HL-60 (cell line): ENCODE measurements at regions not wholly inside any gene's neighbourhood (a gene's known extent, or its start where the extent isn't known, plus 50 kb on each side); places are given as distances from the start of the nearest gene placed in this dataset.

Experiments used
- DNase-seq, 2 experiments: peaks; one replicate each; pipeline ENCODE4 v3.0.0-alpha.2; 2010 to 2020; ENCODE audit warnings: low read depth in 1 of 2, low spot score in 1 of 2
- H3K27ac ChIP-seq: fragments of 250-450 bp; sonication (Bioruptor Pico); replicated peaks from 2 replicates; pipeline ENCODE4 v1.5.1; 2020; ENCODE audit warnings: mild to moderate bottlenecking, moderate library complexity
- H3K27me3 ChIP-seq: fragments of 250-450 bp; sonication (Bioruptor Pico); 2 replicates; pipeline ENCODE4 v1.5.1; 2021; ENCODE audit warnings: mild to moderate bottlenecking, moderate library complexity; ENCODE audit not compliant: insufficient read depth, poor library complexity, severe bottlenecking
- H3K4me3 ChIP-seq: replicated peaks from 2 replicates; pipeline ENCODE4 v1.5.1; 2011; ENCODE audit warnings: mild to moderate bottlenecking, control low read depth, low read length; ENCODE audit not compliant: insufficient read depth
- CTCF ChIP-seq: IDR thresholded peaks from one replicate; pipeline ENCODE4 v1.5.1; 2011; ENCODE audit warnings: low read length, control low read depth, inconsistent platforms; ENCODE audit not compliant: insufficient read depth
- GABPA ChIP-seq: IDR thresholded peaks from 2 replicates; pipeline ENCODE4 v1.6.1; 2012; ENCODE audit warnings: low read depth
- POLR2AphosphoS5 ChIP-seq: IDR thresholded peaks from 2 replicates; pipeline ENCODE4 v1.6.1; 2012; ENCODE audit warnings: low read depth
- SPI1 ChIP-seq: IDR thresholded peaks from 2 replicates; pipeline ENCODE4 v1.6.1; 2012; ENCODE audit warnings: low read depth, mild to moderate bottlenecking, borderline replicate concordance
- TF ChIP-seq, protein P1 (sequence below): IDR thresholded peaks from 2 replicates; pipeline ENCODE4 v1.6.1; 2012; ENCODE audit warnings: low read depth; ENCODE audit not compliant: insufficient replicate concordance

GRCh38 chr10:60660625-60661024 lies 117.7 kb upstream of the CDK1 start:
- no peak for TF ChIP-seq SPI1
- TF ChIP-seq GABPA, result no peak
- no peak for TF ChIP-seq CTCF
- no peak for TF ChIP-seq POLR2AphosphoS5
- TF ChIP-seq, protein P1, sequence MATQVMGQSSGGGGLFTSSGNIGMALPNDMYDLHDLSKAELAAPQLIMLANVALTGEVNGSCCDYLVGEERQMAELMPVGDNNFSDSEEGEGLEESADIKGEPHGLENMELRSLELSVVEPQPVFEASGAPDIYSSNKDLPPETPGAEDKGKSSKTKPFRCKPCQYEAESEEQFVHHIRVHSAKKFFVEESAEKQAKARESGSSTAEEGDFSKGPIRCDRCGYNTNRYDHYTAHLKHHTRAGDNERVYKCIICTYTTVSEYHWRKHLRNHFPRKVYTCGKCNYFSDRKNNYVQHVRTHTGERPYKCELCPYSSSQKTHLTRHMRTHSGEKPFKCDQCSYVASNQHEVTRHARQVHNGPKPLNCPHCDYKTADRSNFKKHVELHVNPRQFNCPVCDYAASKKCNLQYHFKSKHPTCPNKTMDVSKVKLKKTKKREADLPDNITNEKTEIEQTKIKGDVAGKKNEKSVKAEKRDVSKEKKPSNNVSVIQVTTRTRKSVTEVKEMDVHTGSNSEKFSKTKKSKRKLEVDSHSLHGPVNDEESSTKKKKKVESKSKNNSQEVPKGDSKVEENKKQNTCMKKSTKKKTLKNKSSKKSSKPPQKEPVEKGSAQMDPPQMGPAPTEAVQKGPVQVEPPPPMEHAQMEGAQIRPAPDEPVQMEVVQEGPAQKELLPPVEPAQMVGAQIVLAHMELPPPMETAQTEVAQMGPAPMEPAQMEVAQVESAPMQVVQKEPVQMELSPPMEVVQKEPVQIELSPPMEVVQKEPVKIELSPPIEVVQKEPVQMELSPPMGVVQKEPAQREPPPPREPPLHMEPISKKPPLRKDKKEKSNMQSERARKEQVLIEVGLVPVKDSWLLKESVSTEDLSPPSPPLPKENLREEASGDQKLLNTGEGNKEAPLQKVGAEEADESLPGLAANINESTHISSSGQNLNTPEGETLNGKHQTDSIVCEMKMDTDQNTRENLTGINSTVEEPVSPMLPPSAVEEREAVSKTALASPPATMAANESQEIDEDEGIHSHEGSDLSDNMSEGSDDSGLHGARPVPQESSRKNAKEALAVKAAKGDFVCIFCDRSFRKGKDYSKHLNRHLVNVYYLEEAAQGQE, result no peak
- Histone ChIP-seq H3K4me3 (no peak overlapping the region), H3K27me3 (no peaks in the 10 kb centered on the region), H3K27ac (no peak overlapping the region)
- DNase-seq, result no peak

DNA sequence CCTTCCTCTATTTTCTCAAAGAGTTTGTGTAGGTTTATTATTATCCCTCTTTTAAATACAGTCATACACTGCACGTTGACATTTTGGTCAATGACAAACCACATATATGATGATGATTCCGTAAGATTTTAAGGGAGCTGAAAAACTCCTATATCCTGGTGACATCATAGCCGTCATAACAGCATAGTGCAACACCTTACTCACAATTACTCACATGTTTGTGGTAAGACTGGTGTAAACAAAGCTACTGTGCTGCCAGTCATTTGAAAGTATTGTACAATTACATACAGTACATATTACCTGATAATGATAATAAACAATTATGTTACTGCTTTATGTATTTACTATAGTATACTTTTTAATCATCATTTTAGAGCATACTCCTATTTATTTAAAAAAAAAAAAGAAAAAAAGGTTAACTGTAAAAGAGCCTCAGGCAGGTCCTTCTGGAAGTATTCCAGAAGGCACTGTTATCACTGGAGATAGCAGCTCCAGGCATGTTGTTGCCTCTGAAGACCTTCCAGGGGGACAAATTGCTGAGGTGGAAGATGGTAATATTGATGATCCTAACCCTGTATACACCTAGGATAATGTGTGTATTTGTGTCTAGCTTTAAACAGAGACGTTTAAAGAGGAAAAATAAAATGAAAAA lies 123.3 kb upstream of the CDK1 start:
- TF ChIP-seq SPI1, result no peak
- no peak for TF ChIP-seq GABPA
- TF ChIP-seq, protein P1, result no peak
- no peak for TF ChIP-seq POLR2AphosphoS5
- no peak for TF ChIP-seq CTCF
- no peak overlapping the region for H3K27ac ChIP-seq
- no peak overlapping the region for H3K4me3 ChIP-seq
- no peak for DNase-seq
- no peaks in the 10 kb centered on the region for H3K27me3 ChIP-seq

- no peak for TF ChIP-seq SPI1
- no peak for TF ChIP-seq GABPA
- TF ChIP-seq, protein P1, result no peak
- TF ChIP-seq POLR2AphosphoS5, result no peak
- no peak for TF ChIP-seq CTCF
- Histone ChIP-seq H3K27ac (no peak overlapping the region), H3K4me3 (no peak overlapping the region), H3K27me3 (no peaks in the 10 kb centered on the region)
- DNase-seq, result no peak
Measured at GRCh38 chr10:60652628-60653027, 125.7 kb upstream of the CDK1 start.
